Neural cell (in vitro differentiated cells): ENCODE measurements at regions not wholly inside any gene's neighbourhood (a gene's known extent, or its start where the extent isn't known, plus 50 kb on each side); places are given as distances from the start of the nearest gene placed in this dataset.
A peak's percentile ranks its signal among the peaks of the same experiment; 100 is the strongest.

Experiments used
- EP300 ChIP-seq: fragments of 450-650 bp; conservative IDR thresholded peaks from 2 replicates; pipeline ENCODE4 v1.6.1; 2014; ENCODE audit warnings: antibody characterized with exemption, mild to moderate bottlenecking, moderate library complexity; ENCODE audit not compliant: poor library complexity, severe bottlenecking
- POLR2AphosphoS5 ChIP-seq: IDR thresholded peaks from 2 replicates; pipeline ENCODE4 v1.6.1; 2012
- SMC3 ChIP-seq: fragments of 450-650 bp; conservative IDR thresholded peaks from 2 replicates; pipeline ENCODE4 v1.6.1; 2014; ENCODE audit warnings: antibody characterized with exemption, mild to moderate bottlenecking, moderate library complexity; ENCODE audit not compliant: poor library complexity
- TAF1 ChIP-seq: IDR thresholded peaks from 2 replicates; pipeline ENCODE4 v1.6.1; 2012; ENCODE audit warnings: low read depth
- TF ChIP-seq, protein P1 (sequence below): fragments of 450-650 bp; IDR thresholded peaks from 2 replicates; pipeline ENCODE4 v1.5.1; 2014; ENCODE audit warnings: antibody characterized with exemption, mild to moderate bottlenecking, moderate library complexity; ENCODE audit not compliant: poor library complexity, severe bottlenecking
- TF ChIP-seq, protein P2 (sequence below): IDR thresholded peaks from 2 replicates; pipeline ENCODE4 v1.6.1; 2012; ENCODE audit warnings: borderline replicate concordance

DNA sequence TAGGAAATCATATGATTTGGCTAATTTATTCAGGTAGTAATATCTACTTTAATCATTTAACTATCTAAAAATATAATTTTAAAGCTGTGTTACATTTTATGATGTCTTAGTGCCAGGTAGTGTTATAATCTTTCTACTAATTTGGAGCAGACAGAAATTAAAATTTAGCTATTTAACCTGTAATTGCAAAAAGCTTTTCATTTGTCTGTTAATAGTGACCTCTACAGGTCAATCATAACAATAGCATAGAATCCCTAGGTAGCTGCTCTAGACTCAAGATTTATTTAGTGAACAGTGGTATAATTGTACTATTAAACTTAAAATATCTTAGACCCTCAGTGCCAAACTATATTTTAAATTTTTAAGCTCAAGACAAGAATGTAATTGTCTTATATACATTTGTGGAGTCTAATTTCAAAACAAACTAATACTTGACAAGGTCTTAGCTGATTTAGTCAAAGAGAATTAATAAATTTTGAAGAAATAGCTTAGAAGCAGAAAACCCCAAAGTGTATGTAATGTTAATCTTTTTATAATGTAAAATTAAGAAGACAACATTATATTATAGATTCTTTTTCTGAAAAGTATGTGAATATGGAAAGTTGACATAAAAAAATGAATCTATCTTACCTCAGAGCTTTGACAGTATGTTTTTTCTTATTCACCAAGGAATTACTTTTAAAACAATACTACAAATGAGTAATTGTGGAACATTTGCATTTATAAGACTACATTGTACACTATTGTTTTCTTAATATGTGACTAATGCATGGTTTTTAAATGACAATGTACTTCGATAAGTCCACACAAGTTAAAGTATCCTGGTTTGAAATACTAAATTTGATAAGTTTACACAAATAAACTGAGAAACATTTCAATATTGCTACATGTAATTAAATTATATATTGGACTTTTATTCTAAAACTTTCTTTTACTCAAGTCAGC, 64.1 kb upstream of the RNPC3 start:
- TF ChIP-seq, protein P1, sequence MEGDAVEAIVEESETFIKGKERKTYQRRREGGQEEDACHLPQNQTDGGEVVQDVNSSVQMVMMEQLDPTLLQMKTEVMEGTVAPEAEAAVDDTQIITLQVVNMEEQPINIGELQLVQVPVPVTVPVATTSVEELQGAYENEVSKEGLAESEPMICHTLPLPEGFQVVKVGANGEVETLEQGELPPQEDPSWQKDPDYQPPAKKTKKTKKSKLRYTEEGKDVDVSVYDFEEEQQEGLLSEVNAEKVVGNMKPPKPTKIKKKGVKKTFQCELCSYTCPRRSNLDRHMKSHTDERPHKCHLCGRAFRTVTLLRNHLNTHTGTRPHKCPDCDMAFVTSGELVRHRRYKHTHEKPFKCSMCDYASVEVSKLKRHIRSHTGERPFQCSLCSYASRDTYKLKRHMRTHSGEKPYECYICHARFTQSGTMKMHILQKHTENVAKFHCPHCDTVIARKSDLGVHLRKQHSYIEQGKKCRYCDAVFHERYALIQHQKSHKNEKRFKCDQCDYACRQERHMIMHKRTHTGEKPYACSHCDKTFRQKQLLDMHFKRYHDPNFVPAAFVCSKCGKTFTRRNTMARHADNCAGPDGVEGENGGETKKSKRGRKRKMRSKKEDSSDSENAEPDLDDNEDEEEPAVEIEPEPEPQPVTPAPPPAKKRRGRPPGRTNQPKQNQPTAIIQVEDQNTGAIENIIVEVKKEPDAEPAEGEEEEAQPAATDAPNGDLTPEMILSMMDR: peak; percentile 80
- no peak for TF ChIP-seq EP300
- TF ChIP-seq TAF1: no peak
- TF ChIP-seq, protein P2, sequence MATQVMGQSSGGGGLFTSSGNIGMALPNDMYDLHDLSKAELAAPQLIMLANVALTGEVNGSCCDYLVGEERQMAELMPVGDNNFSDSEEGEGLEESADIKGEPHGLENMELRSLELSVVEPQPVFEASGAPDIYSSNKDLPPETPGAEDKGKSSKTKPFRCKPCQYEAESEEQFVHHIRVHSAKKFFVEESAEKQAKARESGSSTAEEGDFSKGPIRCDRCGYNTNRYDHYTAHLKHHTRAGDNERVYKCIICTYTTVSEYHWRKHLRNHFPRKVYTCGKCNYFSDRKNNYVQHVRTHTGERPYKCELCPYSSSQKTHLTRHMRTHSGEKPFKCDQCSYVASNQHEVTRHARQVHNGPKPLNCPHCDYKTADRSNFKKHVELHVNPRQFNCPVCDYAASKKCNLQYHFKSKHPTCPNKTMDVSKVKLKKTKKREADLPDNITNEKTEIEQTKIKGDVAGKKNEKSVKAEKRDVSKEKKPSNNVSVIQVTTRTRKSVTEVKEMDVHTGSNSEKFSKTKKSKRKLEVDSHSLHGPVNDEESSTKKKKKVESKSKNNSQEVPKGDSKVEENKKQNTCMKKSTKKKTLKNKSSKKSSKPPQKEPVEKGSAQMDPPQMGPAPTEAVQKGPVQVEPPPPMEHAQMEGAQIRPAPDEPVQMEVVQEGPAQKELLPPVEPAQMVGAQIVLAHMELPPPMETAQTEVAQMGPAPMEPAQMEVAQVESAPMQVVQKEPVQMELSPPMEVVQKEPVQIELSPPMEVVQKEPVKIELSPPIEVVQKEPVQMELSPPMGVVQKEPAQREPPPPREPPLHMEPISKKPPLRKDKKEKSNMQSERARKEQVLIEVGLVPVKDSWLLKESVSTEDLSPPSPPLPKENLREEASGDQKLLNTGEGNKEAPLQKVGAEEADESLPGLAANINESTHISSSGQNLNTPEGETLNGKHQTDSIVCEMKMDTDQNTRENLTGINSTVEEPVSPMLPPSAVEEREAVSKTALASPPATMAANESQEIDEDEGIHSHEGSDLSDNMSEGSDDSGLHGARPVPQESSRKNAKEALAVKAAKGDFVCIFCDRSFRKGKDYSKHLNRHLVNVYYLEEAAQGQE: no peak
- no peak for TF ChIP-seq POLR2AphosphoS5
- peak; percentile 77 for TF ChIP-seq SMC3
